ENCODE measurements at regions not wholly inside any gene's neighbourhood (a gene's known extent, or its start where the extent isn't known, plus 50 kb on each side); places are given as distances from the start of the nearest gene placed in this dataset.
"Not testable (repeated sequence)": the region's sequence is repeated elsewhere in the genome, so short reads cannot be mapped to it uniquely, and the experiment has no call there.

- no peaks in the 10 kb centered on the region for H3K36me3 ChIP-seq (ENCODE audit: control insufficient read depth, insufficient read depth, low read length)
- H3K9me3 ChIP-seq (ENCODE audit: control insufficient read depth, insufficient read depth, low read length), result no peaks in the 10 kb centered on the region
- no peaks in the 10 kb centered on the region for H3K4me1 ChIP-seq (ENCODE audit: control insufficient read depth, insufficient read depth, low read length)
- no peak overlapping the region for H3K4me3 ChIP-seq (ENCODE audit: low read length)
- no peak overlapping the region for H3K27ac ChIP-seq (ENCODE audit: low read length)
- DNase-seq (ENCODE audit: low read depth, low spot score), result no peak
- no peaks in the 10 kb centered on the region for H3K27me3 ChIP-seq (ENCODE audit: control insufficient read depth, insufficient read depth, low read length)
- WGBS (ENCODE audit: insufficient coverage, insufficient read length), result no CpG with 5 or more reads among the region's 3 CpGs
Observed at GRCh38 chr2:142525720-142526119, 351.7 kb upstream of the KYNU start.

GRCh38 chr2:142521492-142521891, 356.0 kb upstream of the KYNU start:
- Histone ChIP-seq H3K4me3 (ENCODE audit: low read length) (no peak overlapping the region), H3K27ac (ENCODE audit: low read length) (no peak overlapping the region), H3K9me3 (ENCODE audit: control insufficient read depth, insufficient read depth, low read length) (no peaks in the 10 kb centered on the region), H3K27me3 (ENCODE audit: control insufficient read depth, insufficient read depth, low read length) (no peaks in the 10 kb centered on the region), H3K36me3 (ENCODE audit: control insufficient read depth, insufficient read depth, low read length) (no peaks in the 10 kb centered on the region), H3K4me1 (ENCODE audit: control insufficient read depth, insufficient read depth, low read length) (no peaks in the 10 kb centered on the region)
- no CpG with 5 or more reads among the region's 3 CpGs for WGBS (ENCODE audit: insufficient coverage, insufficient read length)
- DNase-seq (ENCODE audit: low read depth, low spot score), result no peak

DNA sequence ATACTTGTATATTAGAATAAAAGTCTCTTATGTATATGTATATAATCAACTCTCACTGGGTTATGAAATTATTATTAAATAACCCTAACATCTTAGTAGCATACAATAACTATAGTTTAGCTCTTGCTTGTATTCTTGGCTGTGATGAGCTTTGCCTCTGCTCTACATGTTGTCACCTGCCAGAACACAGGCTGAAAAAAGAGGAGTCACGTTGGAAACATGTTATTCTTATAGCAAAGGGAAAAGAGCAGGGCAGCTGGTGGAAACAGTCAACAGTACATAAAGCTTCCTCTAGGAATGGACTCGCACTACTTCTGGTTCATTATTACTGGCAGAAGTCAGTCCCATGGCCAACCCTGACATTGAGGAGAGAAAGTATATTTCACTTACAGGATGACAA, 362.0 kb upstream of the KYNU start:
- Histone ChIP-seq H3K4me1 (ENCODE audit: control insufficient read depth, insufficient read depth, low read length) (no peaks in the 10 kb centered on the region), H3K27ac (ENCODE audit: low read length) (no peak overlapping the region), H3K4me3 (ENCODE audit: low read length) (no peak overlapping the region), H3K27me3 (ENCODE audit: control insufficient read depth, insufficient read depth, low read length) (no peaks in the 10 kb centered on the region), H3K36me3 (ENCODE audit: control insufficient read depth, insufficient read depth, low read length) (no peaks in the 10 kb centered on the region), H3K9me3 (ENCODE audit: control insufficient read depth, insufficient read depth, low read length) (no peaks in the 10 kb centered on the region)
- no CpG with 5 or more reads among the region's 2 CpGs for WGBS (ENCODE audit: insufficient coverage, insufficient read length)
- no peak for DNase-seq (ENCODE audit: low read depth, low spot score)

DNA sequence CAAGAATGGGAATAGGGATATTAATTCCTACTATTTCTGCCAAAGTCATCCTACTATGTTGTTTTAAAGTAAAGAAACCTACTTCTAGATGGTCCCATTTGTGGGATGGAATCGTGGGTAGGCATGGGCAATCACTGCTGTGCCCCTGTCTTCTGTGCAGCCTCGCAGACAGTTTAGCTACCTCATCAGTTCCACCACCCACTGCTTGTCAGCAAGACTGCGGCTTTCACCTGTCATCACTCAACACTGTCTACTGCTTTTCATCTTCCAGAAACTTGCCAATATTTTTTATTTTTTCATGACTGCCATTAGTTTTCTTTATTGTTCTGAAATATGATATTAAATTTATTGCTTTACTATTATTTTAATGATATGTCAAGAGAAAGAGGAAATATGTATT, 368.1 kb upstream of the KYNU start:
- WGBS (ENCODE audit: insufficient coverage, insufficient read length), result no CpG with 5 or more reads among the region's 3 CpGs
- no peaks in the 10 kb centered on the region for H3K9me3 ChIP-seq (ENCODE audit: control insufficient read depth, insufficient read depth, low read length)
- DNase-seq (ENCODE audit: low read depth, low spot score), result no peak
- H3K27ac ChIP-seq (ENCODE audit: low read length), result no peak overlapping the region
- no peaks in the 10 kb centered on the region for H3K4me1 ChIP-seq (ENCODE audit: control insufficient read depth, insufficient read depth, low read length)
- no peaks in the 10 kb centered on the region for H3K36me3 ChIP-seq (ENCODE audit: control insufficient read depth, insufficient read depth, low read length)
- no peaks in the 10 kb centered on the region for H3K27me3 ChIP-seq (ENCODE audit: control insufficient read depth, insufficient read depth, low read length)
- no peak overlapping the region for H3K4me3 ChIP-seq (ENCODE audit: low read length)

GRCh38 chr2:142504754-142505153, 372.7 kb upstream of the KYNU start:
- Histone ChIP-seq H3K36me3 (ENCODE audit: control insufficient read depth, insufficient read depth, low read length) (no peaks in the 10 kb centered on the region), H3K27ac (ENCODE audit: low read length) (no peak overlapping the region)
- no peak for DNase-seq (ENCODE audit: low read depth, low spot score)

DNA sequence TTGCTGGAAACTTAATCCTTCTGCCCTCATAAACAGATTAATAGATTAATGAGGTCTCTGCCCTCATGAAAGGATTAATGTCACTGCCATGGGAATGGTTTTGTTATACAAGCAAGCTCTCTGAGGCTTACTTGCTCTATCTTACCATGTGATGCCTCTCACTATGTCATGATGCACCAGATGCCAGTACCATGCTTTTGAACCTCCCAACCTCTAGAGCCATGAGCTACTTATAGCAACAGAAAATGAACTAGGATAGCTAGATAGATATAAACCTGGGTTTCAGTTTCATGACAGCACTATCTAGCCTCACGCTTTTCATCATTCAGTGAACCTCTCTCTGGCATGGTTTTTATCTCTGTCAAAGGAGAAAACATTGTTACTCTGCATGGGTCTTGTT, 371.6 kb upstream of the LRP1B start:
- Histone ChIP-seq H3K27me3 (ENCODE audit: control insufficient read depth, insufficient read depth, low read length) (no peaks in the 10 kb centered on the region), H3K4me3 (ENCODE audit: low read length) (no peak overlapping the region), H3K27ac (ENCODE audit: low read length) (no peak overlapping the region), H3K36me3 (ENCODE audit: control insufficient read depth, insufficient read depth, low read length) (no peaks in the 10 kb centered on the region), H3K4me1 (ENCODE audit: control insufficient read depth, insufficient read depth, low read length) (no peaks in the 10 kb centered on the region), H3K9me3 (ENCODE audit: control insufficient read depth, insufficient read depth, low read length) (no peaks in the 10 kb centered on the region)
- DNase-seq (ENCODE audit: low read depth, low spot score), result no peak
- no CpG with 5 or more reads among the region's 1 CpG for WGBS (ENCODE audit: insufficient coverage, insufficient read length)

More at GRCh38 chr2:142504754-142505153, 372.7 kb upstream of the KYNU start:
- Histone ChIP-seq H3K27me3 (ENCODE audit: control insufficient read depth, insufficient read depth, low read length) (no peaks in the 10 kb centered on the region), H3K9me3 (ENCODE audit: control insufficient read depth, insufficient read depth, low read length) (no peaks in the 10 kb centered on the region), H3K4me3 (ENCODE audit: low read length) (no peak overlapping the region), H3K4me1 (ENCODE audit: control insufficient read depth, insufficient read depth, low read length) (no peaks in the 10 kb centered on the region)
- WGBS (ENCODE audit: insufficient coverage, insufficient read length), result no CpG with 5 or more reads among the region's 1 CpG

- Histone ChIP-seq H3K4me1 (ENCODE audit: control insufficient read depth, insufficient read depth, low read length) (no peaks in the 10 kb centered on the region), H3K27me3 (ENCODE audit: control insufficient read depth, insufficient read depth, low read length) (no peaks in the 10 kb centered on the region), H3K9me3 (ENCODE audit: control insufficient read depth, insufficient read depth, low read length) (no peaks in the 10 kb centered on the region), H3K36me3 (ENCODE audit: control insufficient read depth, insufficient read depth, low read length) (no peaks in the 10 kb centered on the region), H3K27ac (ENCODE audit: low read length) (no peak overlapping the region), H3K4me3 (ENCODE audit: low read length) (no peak overlapping the region)
- no CpG with 5 or more reads among the region's 2 CpGs for WGBS (ENCODE audit: insufficient coverage, insufficient read length)
- no peak for DNase-seq (ENCODE audit: low read depth, low spot score)
Observed at GRCh38 chr2:142495141-142495540, 364.3 kb upstream of the LRP1B start.

GRCh38 chr2:142489631-142490030, 358.8 kb upstream of the LRP1B start:
- not testable (repeated sequence) for H3K36me3 ChIP-seq (ENCODE audit: control insufficient read depth, insufficient read depth, low read length); H3K27me3 ChIP-seq (ENCODE audit: control insufficient read depth, insufficient read depth, low read length); H3K9me3 ChIP-seq (ENCODE audit: control insufficient read depth, insufficient read depth, low read length); H3K27ac ChIP-seq (ENCODE audit: low read length); H3K4me3 ChIP-seq (ENCODE audit: low read length); H3K4me1 ChIP-seq (ENCODE audit: control insufficient read depth, insufficient read depth, low read length); DNase-seq (ENCODE audit: low read depth, low spot score)
- no CpG with 5 or more reads among the region's 3 CpGs for WGBS (ENCODE audit: insufficient coverage, insufficient read length)

DNA sequence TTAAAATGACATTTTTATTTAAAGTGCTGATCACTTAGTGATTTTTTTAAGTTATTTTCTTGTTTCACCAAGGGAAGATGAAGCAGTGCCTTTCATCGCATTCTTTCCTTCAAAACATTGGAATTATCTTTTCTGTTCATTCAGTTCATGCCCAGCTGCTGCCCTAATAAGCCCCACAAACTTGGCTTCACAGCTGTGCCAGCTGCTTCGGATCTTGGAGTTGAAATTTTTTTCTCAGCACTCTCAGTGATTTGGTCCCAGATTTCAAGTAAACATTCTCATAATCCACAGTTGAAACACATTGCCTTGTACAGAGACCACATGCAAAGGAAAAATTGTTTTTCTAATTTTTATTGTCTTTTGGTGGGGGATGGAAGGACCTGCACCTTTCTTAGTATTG, 353.3 kb upstream of the LRP1B start:
- no CpG with 5 or more reads among the region's 2 CpGs for WGBS (ENCODE audit: insufficient coverage, insufficient read length)
- Histone ChIP-seq H3K27me3 (ENCODE audit: control insufficient read depth, insufficient read depth, low read length) (no peaks in the 10 kb centered on the region), H3K27ac (ENCODE audit: low read length) (no peak overlapping the region), H3K9me3 (ENCODE audit: control insufficient read depth, insufficient read depth, low read length) (no peaks in the 10 kb centered on the region), H3K4me3 (ENCODE audit: low read length) (no peak overlapping the region), H3K36me3 (ENCODE audit: control insufficient read depth, insufficient read depth, low read length) (no peaks in the 10 kb centered on the region), H3K4me1 (ENCODE audit: control insufficient read depth, insufficient read depth, low read length) (no peaks in the 10 kb centered on the region)
- DNase-seq (ENCODE audit: low read depth, low spot score), result no peak

- no peaks in the 10 kb centered on the region for H3K9me3 ChIP-seq (ENCODE audit: control insufficient read depth, insufficient read depth, low read length)
- no peak for DNase-seq (ENCODE audit: low read depth, low spot score)
- WGBS (ENCODE audit: insufficient coverage, insufficient read length), result no CpG with 5 or more reads among the region's 1 CpG
- no peaks in the 10 kb centered on the region for H3K36me3 ChIP-seq (ENCODE audit: control insufficient read depth, insufficient read depth, low read length)
- H3K27ac ChIP-seq (ENCODE audit: low read length), result no peak overlapping the region
- H3K4me1 ChIP-seq (ENCODE audit: control insufficient read depth, insufficient read depth, low read length), result no peaks in the 10 kb centered on the region
- H3K4me3 ChIP-seq (ENCODE audit: low read length), result no peak overlapping the region
- no peaks in the 10 kb centered on the region for H3K27me3 ChIP-seq (ENCODE audit: control insufficient read depth, insufficient read depth, low read length)
Observed at GRCh38 chr2:142483653-142484052, 352.8 kb upstream of the LRP1B start.

DNA sequence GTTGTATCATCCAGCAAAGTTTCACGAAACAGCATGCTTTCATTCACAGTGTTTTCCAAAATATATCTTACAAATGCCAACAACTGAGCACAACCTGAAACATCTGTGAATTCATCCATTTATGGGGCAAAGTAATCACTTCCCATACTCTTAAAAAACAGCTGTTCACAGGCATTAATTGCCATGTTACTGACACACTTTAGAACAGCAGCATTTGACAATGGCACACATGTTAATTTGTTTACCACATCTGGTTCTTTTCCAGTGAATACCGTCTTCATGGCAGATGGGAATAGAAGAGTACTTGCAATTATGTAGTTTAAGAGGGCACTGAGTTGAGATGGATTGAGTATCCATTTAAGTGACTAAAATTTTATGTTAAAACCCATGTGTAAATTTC, 347.4 kb upstream of the LRP1B start:
- Histone ChIP-seq H3K27me3 (ENCODE audit: control insufficient read depth, insufficient read depth, low read length) (no peaks in the 10 kb centered on the region), H3K4me3 (ENCODE audit: low read length) (no peak overlapping the region), H3K4me1 (ENCODE audit: control insufficient read depth, insufficient read depth, low read length) (no peaks in the 10 kb centered on the region), H3K36me3 (ENCODE audit: control insufficient read depth, insufficient read depth, low read length) (no peaks in the 10 kb centered on the region), H3K9me3 (ENCODE audit: control insufficient read depth, insufficient read depth, low read length) (no peaks in the 10 kb centered on the region), H3K27ac (ENCODE audit: low read length) (no peak overlapping the region)
- no CpG with 5 or more reads among the region's 2 CpGs for WGBS (ENCODE audit: insufficient coverage, insufficient read length)
- no peak for DNase-seq (ENCODE audit: low read depth, low spot score)
